ENCODE measurements at regions not wholly inside any gene's neighbourhood (a gene's known extent, or its start where the extent isn't known, plus 50 kb on each side); places are given as distances from the start of the nearest gene placed in this dataset.

- ATAC-seq (no peak), FAIRE-seq (no peak), DNase-seq (ENCODE audit: low spot score) (no peak)
- Histone ChIP-seq H3K9ac (ENCODE audit: insufficient read depth, low read depth, low read length) (no peak overlapping the region), H3K79me2 (ENCODE audit: insufficient read depth, low read length) (no peaks in the 10 kb centered on the region), H3K4me3 (replicated peaks in 1 of 3; ENCODE audit: insufficient read depth in 1 of 3, low read depth in 2 of 3, low read length in 3 of 3) (no peak overlapping the region), H3K27me3 (ENCODE audit: control insufficient read depth in 1 of 2, insufficient read depth in 2 of 2, low read length in 2 of 2) (no peaks in the 10 kb centered on the region), H3K4me1 (ENCODE audit: insufficient read depth, low read length) (no peaks in the 10 kb centered on the region), H3K9me3 (ENCODE audit: low read length) (no peaks in the 10 kb centered on the region), H3K36me3 (replicated peaks in 1 of 2; ENCODE audit: control insufficient read depth in 1 of 2, insufficient read depth in 2 of 2, low read length in 2 of 2) (no peaks in the 10 kb centered on the region), H2AFZ (ENCODE audit: low read length) (no peak overlapping the region), H3K27ac (ENCODE audit: extremely low read length, insufficient read depth, low read length) (no peak overlapping the region), H4K20me1 (ENCODE audit: insufficient read depth, low read length) (no peaks in the 10 kb centered on the region), H3K4me2 (ENCODE audit: low read depth, low read length) (no peak overlapping the region)
- no TSS peak for BruUV-seq (replicated peaks)
- CTCF ChIA-PET (ENCODE audit: low intra/inter-chr PET ratio, low total read pairs): no interaction called here
- 14% methylated on average over 4 of the region's 6 CpGs for WGBS (ENCODE audit: low lambda C conversion rate)
- intact Hi-C loops (cut with micrococcal nuclease; ENCODE audit: unreplicated experiment): no loop called here
- POLR2A ChIA-PET: no interaction called here
- in situ Hi-C loops (cut with HindIII; ENCODE audit: extremely low pct_ligation_motif_present, low pct_unique_long_range_greater_than_20kb): no loop called here
- TF ChIP-seq RFX5 (IDR thresholded peaks at IDR 0.05; ENCODE audit: low read depth, low read length) (no peak), NFE2L1 (CRISPR knock-in tag; IDR thresholded peaks at IDR 0.05; ENCODE audit: borderline replicate concordance) (no peak), ZFYVE20 (CRISPR knock-in tag; IDR thresholded peaks at IDR 0.05; ENCODE audit: borderline replicate concordance, low read depth) (no peak), ZSCAN5A (CRISPR knock-in tag; IDR thresholded peaks at IDR 0.05; ENCODE audit: borderline replicate concordance) (no peak), PCBP2 (optimal IDR thresholded peaks at IDR 0.05; ENCODE audit: low read depth, low read length, poor library complexity, severe bottlenecking) (no peak), ZNF598 (CRISPR knock-in tag; IDR thresholded peaks at IDR 0.05; ENCODE audit: borderline replicate concordance) (no peak), ATRX (CRISPR knock-in tag; IDR thresholded peaks at IDR 0.05; ENCODE audit: borderline replicate concordance) (no peak), UBTF (CRISPR knock-in tag; IDR thresholded peaks at IDR 0.05) (no peak), HDAC2 (CRISPR knock-in tag; IDR thresholded peaks at IDR 0.05) (no peak), ZNF777 (CRISPR knock-in tag; IDR thresholded peaks at IDR 0.05) (no peak), ZNF570 (CRISPR knock-in tag; IDR thresholded peaks at IDR 0.05; ENCODE audit: borderline replicate concordance) (no peak), FLYWCH1 (CRISPR knock-in tag; IDR thresholded peaks at IDR 0.05) (no peak), BHLHE40 (IDR thresholded peaks at IDR 0.05; ENCODE audit: low read length) (no peak), ZNF619 (CRISPR knock-in tag; IDR thresholded peaks at IDR 0.05) (no peak), RBM22 (optimal IDR thresholded peaks at IDR 0.05; ENCODE audit: low read length) (no peak)
- TF ChIP-seq, protein P1, sequence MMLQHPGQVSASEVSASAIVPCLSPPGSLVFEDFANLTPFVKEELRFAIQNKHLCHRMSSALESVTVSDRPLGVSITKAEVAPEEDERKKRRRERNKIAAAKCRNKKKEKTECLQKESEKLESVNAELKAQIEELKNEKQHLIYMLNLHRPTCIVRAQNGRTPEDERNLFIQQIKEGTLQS (CRISPR knock-in tag; IDR thresholded peaks at IDR 0.05): no peak
- TF ChIP-seq, protein P2, sequence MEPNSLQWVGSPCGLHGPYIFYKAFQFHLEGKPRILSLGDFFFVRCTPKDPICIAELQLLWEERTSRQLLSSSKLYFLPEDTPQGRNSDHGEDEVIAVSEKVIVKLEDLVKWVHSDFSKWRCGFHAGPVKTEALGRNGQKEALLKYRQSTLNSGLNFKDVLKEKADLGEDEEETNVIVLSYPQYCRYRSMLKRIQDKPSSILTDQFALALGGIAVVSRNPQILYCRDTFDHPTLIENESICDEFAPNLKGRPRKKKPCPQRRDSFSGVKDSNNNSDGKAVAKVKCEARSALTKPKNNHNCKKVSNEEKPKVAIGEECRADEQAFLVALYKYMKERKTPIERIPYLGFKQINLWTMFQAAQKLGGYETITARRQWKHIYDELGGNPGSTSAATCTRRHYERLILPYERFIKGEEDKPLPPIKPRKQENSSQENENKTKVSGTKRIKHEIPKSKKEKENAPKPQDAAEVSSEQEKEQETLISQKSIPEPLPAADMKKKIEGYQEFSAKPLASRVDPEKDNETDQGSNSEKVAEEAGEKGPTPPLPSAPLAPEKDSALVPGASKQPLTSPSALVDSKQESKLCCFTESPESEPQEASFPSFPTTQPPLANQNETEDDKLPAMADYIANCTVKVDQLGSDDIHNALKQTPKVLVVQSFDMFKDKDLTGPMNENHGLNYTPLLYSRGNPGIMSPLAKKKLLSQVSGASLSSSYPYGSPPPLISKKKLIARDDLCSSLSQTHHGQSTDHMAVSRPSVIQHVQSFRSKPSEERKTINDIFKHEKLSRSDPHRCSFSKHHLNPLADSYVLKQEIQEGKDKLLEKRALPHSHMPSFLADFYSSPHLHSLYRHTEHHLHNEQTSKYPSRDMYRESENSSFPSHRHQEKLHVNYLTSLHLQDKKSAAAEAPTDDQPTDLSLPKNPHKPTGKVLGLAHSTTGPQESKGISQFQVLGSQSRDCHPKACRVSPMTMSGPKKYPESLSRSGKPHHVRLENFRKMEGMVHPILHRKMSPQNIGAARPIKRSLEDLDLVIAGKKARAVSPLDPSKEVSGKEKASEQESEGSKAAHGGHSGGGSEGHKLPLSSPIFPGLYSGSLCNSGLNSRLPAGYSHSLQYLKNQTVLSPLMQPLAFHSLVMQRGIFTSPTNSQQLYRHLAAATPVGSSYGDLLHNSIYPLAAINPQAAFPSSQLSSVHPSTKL (CRISPR knock-in tag; IDR thresholded peaks at IDR 0.05): no peak
These were observed 105.8 kb upstream of the WDR44 start for GRCh38 chrX:118239913-118240698.

Measured in HepG2 (cell line).